HuH-7 (cell line): ENCODE measurements at regions not wholly inside any gene's neighbourhood (a gene's known extent, or its start where the extent isn't known, plus 50 kb on each side); places are given as distances from the start of the nearest gene placed in this dataset.

Source experiments
- DNase-seq: peaks from one replicate; pipeline ENCODE4 v3.0.0; 2011; ENCODE audit warnings: low spot score

DNA sequence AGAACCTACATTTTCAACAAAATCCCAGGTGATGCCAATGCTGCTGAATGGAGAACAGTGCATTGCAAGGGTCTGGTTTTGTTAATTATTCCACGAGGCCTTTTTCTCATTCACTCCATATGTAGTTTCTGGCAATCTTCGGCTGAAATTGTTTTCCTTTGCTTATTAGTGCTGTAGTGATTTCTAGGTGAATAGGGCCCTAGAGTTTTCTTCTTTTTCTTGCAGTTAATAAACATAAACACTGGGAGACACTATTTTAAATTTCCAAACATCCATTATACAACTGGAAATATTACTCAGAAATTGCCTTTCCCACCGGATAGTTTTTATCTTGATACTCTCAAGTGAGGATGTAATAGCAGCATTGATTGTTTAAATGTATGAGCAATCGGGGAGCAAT is 435.6 kb downstream of the XPNPEP1 start:
- DNase-seq, result no peak

GRCh38 chr10:109480836-109481235 is 442.5 kb downstream of the XPNPEP1 start:
- no peak for DNase-seq

DNA sequence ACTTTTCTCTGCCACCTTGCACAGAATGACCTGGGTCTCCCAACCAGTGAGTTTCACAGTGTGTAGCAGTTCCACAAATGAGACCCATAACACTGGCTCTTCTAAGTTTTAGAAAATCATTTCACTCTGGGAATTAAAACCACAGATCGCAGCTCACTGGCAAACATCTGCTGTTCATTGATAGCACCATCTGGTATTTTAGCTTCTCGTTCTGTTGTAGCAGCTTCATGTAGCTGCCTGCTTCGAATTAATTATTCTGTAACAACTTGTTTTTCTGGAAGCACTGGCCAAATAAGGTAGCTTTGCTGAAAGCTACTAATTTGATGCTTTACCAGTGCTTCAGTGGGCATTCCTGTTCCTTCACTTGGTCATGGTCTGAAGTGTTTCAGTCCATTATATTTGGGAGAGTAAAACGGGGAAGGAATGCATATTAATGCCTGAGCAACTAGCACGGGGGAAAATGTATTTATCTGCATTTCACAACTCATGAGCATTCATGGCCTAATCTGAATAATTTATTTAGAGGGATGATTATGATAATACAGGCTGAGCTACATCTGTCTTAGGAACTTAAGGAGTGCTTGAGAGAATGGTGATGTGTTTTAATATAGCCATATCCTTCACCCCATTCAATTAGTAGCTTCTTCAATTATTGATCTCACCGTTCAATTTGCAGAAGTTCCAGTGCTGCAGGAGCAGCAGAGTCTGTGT is 447.4 kb downstream of the XPNPEP1 start:
- no peak for DNase-seq

DNA sequence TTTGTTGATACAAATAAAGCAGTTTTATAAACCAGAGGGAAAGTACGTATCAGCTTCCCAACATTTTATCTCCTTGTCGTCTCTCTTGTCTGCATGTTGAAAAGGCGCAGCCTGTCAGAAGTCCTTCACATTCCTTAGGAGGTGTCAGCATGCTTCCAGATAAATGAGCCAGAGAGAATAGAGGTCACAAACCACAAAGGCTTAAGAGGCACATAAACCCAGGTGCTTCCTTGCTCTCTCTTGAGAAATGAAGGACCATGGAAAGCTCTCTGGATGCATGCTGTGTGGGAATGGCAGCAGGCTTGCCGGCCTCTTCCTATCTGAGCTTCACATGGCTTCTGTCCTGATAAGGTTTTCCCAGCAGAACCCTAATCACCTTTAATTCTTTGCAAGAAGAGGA is 448.5 kb downstream of the XPNPEP1 start:
- no peak for DNase-seq

DNA sequence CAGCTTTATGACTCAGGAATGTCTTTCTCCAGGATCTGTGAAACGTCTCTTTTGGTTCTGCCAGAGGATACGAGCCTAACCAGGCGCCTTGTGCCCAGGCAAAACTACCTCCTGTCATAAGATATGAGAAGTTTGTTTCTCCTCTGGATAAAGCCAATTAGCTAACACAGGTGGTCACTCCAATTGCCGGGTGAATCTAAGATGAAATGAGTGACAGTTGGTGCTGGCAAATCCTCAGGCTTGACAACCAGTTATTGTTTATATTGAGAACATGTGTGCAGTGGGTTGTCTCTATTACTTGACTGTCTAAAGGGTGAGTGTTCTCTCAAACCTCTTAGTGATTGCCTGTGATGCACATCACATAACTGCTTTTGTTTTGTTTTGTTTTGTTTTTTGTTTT is 449.1 kb downstream of the XPNPEP1 start:
- DNase-seq, result no peak

GRCh38 chr10:109467551-109467950 is 455.8 kb downstream of the XPNPEP1 start:
- no peak for DNase-seq

- no peak for DNase-seq
Measured at GRCh38 chr10:109464949-109465348, 458.4 kb downstream of the XPNPEP1 start.

DNA sequence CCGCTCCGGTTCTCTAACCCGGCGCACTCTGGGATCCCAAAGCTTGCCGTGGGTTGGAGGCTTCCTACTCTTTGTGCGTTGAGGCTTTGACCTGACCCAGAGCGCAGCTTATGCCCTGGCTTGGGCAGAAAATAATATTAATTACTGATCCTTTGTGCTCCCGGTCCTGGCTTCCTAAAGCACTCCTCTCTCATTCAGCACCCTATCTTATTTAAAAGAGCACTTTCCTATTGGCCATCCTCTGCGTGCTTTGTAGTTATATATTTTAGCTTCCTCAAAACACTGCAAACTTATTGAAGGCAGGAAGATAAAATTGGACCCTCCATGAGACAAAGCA is 466.0 kb downstream of the XPNPEP1 start:
- no peak for DNase-seq

DNA sequence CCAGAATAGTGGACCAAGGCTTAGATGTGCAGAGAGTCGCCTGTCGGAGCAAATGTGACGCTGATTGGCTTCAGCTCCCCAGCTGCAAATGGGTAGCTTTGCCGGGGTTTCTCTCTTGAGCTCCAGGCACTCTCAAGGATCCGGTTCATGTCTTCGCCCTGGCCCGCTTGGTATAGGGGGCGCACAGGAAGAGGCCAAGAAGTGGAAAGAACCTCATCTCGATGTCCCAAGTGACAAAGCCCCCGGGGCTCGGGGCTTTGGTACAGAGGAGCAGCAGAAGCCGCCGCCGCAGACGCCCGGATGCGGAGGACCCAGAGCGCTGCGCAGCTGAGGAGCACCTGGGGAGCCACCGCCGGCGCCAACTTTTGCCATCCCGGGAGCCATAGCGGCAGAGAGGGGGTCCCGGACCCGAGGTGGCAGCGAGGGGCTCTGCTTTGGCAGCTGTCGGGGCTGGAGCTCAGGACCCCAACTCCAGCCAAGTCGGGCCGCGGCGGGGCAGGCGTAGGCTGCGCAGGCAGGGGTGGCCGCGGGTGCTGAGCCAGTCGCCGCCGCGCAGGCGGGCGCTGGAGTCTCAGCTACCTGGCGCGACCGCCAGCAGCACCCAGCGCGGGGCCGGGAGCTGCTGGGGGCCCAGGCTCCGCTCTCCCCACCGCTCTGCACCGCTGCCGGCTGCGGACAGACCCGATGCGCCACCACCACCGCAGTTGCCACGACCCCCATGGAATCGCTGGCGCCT is 466.6 kb downstream of the XPNPEP1 start:
- no peak for DNase-seq

DNA sequence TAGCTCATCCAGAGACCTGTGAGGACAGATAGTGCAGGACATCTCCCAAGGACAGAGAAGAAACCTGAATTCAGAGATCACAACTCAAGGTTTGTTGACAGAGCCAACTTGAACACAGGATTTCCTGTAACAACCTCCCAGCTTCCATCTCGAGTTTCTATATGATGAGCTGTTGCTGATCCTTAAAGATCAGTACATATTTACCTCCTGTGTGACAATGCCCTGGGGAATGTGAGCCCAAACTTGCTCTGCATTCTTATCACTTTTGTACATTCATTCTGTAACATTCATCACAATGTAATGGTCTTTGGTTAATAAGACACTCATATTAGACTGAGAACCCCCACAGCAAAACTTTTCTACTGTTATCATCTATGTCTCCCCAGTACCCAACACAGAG is 468.6 kb downstream of the XPNPEP1 start:
- DNase-seq, result no peak

DNA sequence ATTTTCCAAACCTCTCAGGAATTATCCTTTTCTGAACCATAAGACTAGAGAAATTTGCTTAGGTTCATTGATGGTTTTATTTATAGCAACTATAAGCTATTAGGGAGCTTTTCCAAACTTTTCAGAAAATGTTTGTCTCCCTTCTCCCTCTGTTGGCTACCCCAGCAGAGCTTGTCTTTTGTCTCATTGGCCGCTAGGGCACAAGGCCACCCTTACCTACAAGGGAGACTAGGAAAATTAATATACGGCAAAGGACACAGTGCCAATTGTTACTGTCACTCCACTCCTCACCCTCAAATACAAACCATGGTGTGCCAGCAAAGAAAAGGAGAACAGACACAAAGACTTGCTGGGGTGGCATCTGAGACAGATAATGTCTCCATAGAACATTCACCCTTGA is 471.4 kb downstream of the XPNPEP1 start:
- peak; percentile 22 for DNase-seq

- no peak for DNase-seq
Measured at GRCh38 chr10:109450702-109451101, 472.6 kb downstream of the XPNPEP1 start.

DNA sequence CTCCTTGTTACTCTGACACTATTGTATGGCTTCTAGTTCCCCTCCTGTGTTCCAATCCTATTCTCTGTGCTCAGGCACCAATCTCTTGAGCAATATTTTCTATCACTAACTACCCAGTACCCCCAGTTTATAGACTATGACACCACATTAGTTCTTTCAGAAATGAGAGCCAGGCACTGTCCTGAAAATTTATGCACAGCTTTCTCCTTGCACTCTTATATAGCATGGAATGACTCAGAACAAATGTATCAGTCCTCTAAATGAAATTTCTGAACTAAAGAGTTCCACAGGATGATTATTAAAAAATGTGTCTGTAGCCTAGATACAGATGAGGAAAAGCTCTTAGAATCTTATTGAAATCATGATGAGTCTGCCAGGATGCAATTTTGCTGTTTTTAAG is 489.9 kb downstream of the XPNPEP1 start:
- no peak for DNase-seq

GRCh38 chr10:109432281-109432680 is 491.0 kb downstream of the XPNPEP1 start:
- DNase-seq, result no peak

DNA sequence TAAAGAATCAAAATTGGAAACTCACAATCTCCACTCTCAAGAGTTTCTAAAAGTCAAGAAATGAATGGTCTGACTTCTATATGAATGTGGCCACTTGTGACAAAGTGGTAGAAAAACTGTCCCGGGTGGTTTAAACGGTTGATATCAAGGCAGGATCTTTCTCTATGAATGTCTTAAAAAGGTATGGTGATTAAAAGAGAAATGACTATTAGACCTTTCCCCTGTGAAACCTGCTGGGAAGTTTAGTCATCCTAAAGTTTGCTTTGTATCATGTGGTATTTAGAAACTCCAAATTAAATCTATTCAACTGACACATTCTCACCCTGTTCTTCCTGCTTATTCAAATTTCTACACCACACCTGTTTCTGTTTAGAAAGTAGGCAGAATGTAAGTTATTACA is 492.5 kb downstream of the XPNPEP1 start:
- no peak for DNase-seq

GRCh38 chr10:109430043-109430760 is 493.1 kb downstream of the XPNPEP1 start:
- DNase-seq, result no peak

DNA sequence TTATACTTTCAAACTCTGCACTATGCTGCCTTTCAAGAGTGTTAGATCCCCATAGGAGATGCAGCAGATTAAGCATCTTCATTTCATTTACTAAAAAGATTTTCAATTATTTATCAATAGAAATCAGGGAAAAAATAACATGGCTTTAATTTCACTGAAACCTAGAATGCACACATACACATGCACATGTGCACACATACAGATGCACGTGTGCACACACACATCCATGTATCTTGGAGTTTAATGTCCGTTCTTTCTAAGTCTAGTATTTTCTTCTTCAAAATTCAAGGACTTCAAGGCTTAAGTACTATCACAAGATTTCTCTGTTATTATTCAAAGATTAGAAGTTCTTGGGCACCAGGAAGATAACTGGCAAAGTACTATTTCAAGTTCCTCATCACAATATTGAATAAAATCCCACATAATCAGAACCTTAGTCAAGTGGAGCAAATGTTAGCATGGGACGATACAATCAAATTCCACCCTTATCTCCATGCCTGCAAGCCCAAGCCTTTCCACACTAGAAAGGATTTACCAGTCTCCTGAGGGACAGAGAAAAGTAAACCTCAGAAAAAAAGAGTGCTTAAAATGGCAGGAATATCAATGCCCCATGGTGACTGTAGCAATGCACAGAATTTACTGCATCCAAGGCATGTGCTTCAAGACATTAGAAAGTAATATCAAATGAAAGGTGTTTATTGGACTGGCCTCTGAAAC is 494.4 kb downstream of the XPNPEP1 start:
- DNase-seq, result no peak

- DNase-seq, result no peak
Measured at GRCh38 chr10:109427411-109427810, 495.9 kb downstream of the XPNPEP1 start.

GRCh38 chr10:109426987-109427386 is 496.3 kb downstream of the XPNPEP1 start:
- DNase-seq, result no peak

DNA sequence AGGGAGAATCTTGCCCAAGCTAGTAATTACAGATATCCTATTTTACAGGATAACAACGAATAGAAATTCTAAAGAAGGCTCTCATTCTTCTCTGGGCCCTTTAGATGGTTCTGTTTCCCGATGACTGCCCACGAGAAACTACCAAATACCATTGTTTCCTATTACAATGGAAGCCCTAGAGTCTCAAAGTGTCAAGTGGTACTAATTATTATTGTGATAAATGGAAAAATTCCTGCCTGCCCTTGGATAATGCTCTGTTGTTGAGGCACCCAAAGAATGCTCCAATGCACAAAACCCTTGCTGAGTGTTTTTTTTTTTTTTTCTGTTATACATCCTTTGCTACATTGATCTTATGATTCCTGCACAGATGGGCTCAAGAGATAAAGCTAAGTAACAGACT is 504.5 kb downstream of the XPNPEP1 start:
- no peak for DNase-seq

- no peak for DNase-seq
Measured at GRCh38 chr10:109417803-109418202, 505.5 kb downstream of the XPNPEP1 start.

GRCh38 chr10:109412353-109412752 is 511.0 kb downstream of the XPNPEP1 start:
- no peak for DNase-seq

- DNase-seq, result no peak
Measured at GRCh38 chr10:109411917-109412316, 511.4 kb downstream of the XPNPEP1 start.
